Limb (tissue), 2 donors: ENCODE measurements at regions not wholly inside any gene's neighbourhood (a gene's known extent, or its start where the extent isn't known, plus 50 kb on each side); places are given as distances from the start of the nearest gene placed in this dataset.
"Not testable (repeated sequence)": the region's sequence is repeated elsewhere in the genome, so short reads cannot be mapped to it uniquely, and the experiment has no call there.

Source experiments
- DNase-seq, 2 donors: peaks; one replicate each; pipeline ENCODE4 v3.0.0-alpha.2; 2016; ENCODE audit errors: extremely low spot score in 2 of 2

DNA sequence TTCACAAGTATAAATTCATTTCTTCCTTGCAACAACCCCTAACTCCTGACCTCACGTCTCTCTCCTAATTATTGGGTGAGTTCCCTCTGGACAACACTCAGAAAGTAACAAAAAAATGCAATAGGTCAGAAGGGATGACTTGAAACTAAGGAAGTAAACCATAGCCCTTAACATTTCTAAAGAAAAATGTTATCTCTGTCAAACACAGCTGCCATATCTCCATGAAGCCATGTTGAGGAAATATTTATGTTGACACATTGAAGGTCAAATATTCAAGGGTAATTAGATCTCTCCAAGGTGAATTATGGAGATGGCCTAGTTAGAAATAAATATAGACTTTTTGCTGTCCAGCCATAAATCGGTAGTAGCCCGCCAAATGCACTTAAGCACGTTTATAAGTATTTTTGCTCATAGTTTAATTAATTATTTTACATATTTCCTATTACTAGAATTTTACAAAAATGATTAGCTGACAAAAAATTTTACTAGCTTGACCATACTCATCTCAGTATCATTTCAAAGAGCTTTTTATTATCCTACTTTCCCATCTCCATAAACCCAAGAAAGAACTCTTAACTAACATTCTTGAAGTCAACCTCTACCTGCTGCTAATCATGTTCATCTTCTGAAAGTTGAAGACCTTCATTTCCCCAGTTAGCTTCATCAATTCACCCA, 160.1 kb upstream of the PKN2 start:
- DNase-seq: no peak

- DNase-seq: no peak
Observed at GRCh38 chr1:88526456-88526855, 157.6 kb upstream of the PKN2 start.

- no peak for DNase-seq
Observed at GRCh38 chr1:88528792-88529191, 155.3 kb upstream of the PKN2 start.

GRCh38 chr1:88529581-88529980, 154.5 kb upstream of the PKN2 start:
- no peak for DNase-seq

DNA sequence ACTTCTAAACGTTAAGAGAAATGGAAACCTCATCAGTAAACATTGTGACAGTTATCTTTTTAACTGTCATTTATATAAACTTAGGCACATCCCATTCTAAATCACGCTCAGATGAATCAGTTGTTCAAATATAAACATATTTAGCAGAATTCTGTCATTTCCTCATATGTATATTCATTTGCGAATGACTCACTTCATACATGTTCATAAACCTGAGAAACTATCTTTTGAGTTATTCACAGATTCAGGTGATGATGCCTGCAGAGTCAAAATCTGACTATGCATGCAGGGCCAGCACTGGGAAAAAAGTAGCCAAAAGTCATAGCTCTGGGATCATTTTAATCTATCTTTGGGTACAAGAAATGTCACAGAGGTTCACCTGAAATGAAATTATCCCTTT, 153.8 kb upstream of the PKN2 start:
- DNase-seq: no peak

GRCh38 chr1:88537787-88538186, 146.3 kb upstream of the PKN2 start:
- DNase-seq: no peak

DNA sequence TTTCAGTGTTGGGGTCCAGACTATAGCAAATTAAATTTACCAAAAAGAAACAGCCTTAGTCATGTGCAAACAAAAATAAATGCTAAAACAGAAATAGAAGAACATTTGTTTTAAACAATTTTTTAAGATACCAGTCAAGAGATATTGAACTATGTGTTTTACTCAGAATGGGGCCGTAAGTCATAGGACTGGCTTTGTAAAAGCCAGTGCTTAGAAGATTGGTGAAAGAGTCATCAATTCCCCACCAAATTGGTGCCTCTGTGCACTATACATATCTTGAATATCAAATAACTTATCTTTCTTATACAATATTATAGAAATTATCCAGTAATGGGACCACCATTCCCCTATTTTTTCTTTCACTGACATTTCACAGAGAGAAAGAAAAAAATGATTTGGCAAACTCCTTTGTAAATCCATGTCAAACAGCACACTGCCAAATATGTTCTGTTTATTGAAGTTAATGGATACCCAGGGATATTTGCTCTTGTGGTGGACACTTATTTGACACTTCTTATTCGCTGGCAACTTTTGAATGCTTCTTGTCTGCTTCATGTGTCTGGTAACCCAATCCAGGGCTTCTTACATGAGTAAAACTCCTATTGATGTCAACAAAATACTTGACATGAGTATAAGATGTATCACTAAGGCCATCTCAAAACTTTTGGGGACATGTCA, 145.7 kb upstream of the PKN2 start:
- DNase-seq: no peak

DNA sequence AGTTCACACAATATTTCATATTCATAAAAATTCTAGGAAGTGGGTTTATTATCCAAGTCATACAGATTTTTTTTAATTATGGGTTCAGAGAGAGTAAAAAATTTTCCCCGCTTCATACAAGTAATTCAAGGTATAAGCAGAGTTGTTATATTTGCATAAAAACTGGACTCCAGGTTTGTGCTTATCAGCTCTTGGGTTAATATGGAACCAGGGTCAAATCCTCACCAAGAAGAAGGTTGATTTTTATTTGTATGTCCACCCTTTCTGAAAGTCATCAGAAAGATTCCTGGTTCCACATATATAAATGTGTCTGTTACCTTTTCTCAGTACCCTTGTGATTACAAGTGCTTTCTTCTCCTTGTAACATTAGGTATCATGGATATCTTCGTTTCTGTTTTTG, 143.8 kb upstream of the PKN2 start:
- DNase-seq: no peak

GRCh38 chr1:88541596-88541995, 142.5 kb upstream of the PKN2 start:
- no peak for DNase-seq

GRCh38 chr1:88544195-88544594, 139.9 kb upstream of the PKN2 start:
- DNase-seq: no peak

- no peak for DNase-seq
Observed at GRCh38 chr1:88549536-88549935, 134.5 kb upstream of the PKN2 start.

- DNase-seq: no peak
Observed at GRCh38 chr1:88552226-88552625, 131.8 kb upstream of the PKN2 start.

DNA sequence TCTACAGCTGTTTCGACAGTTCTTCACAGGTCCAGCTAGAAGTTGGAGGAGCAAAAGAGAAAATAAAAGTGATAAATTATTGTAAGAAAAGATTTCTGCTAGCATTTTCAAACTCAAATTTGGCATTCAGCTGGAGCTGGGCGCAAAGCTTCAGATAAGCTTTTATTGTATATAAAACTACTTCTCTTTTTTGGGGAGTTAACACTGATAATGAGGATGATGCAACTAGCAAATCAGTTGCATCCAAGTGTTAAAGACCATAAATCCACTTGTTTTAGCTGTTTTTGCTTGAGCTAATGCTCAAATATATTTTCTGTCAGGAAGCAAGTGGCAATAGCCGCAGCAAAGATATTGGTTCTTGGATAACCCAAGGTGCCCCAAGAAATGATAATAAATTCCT, 127.1 kb upstream of the PKN2 start:
- no peak for DNase-seq

DNA sequence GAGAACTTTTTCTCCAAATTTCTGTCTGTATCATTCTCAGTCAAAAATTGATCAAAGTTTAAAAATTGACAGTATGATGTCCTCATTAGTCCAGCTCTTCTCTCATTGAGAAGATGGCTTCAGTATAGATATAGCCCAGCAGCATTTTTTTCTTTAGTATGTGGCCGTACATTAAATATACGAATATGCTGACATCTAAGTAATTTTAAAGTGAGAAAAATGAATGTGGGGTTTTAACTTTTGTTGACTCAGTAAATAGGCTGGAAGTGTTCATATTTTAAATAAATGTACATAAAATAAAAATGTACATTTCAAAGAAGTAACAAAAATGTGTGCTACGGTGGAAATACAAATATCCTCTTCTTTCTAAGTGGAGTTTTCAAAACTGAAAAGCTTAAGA, 123.5 kb upstream of the PKN2 start:
- DNase-seq: no peak

- DNase-seq: no peak
Observed at GRCh38 chr1:88562991-88563390, 121.1 kb upstream of the PKN2 start.

DNA sequence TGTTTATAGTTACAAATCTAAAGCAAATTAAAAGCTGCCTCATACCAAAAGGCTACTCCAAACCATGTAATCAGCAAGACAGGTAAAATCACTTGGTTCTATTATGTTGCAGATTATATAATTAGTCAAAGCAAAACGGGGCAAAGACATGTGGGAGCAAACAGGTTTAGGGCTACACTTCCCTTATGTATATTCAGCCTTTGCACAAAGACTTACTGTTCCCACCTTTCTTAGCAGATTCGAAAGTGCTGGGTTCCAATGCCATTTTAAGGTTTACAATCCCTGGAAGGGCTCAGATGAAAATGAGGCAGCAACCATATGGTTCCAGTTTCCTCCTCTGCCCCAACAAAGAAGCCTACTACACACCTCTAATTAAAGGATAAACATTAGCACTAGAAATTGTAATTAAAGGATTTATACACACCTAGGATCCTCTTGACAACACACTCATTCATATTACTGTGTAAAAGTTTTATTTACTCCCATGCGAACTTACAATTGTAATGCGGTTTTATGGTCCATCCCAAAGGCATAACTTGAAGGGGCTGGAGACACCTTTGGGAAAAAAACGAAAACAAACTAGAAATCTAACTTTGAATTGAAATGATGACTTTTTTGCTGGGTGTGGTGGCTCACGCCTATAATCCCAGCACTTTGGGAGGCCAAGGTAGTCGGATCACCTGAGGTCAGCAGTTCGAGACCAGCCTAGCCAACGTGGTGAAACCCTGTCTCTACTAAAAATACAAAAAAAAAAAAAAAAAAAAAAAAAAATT, 117.3 kb upstream of the PKN2 start:
- no peak for DNase-seq

DNA sequence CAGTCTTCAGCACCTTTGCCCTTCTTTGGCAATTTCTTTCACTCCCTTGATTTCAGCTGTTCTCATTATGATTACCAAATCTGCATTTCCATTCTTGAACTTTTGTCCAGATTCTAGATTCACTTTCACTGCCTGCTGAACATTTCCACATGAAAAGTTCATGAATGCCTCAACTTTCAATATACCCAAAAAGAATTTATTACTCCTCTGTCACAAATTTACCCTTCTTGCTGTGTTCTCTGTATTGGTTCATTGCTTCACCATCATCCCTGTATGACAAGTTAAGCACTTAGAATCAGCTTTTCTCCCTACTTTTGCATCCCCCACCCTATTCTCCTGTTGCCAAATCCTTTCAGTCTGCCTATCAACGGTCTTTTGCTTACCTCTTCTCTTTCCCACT, 112.6 kb upstream of the PKN2 start:
- DNase-seq: no peak

- DNase-seq: no peak
Observed at GRCh38 chr1:88579598-88579997, 104.5 kb upstream of the PKN2 start.

DNA sequence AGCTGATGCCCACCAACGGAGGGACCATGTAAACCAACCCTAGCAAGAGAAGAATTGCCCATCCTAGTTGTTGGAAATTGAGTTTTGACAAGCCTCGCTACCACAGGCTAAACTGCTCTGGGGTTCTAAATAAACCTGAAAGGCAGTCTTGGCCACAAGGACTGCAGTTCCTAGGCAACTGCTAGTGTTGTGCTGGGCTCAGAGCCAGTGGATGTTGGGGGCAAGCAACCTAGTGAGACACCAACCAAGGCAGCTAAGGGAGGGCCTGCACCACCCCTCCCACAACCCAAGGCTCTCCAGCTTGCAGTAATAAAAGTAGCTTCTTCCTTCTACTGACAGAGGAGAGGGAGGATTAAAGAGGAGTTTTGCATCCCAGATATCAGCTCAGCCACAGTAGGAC, 102.4 kb upstream of the PKN2 start:
- DNase-seq: no peak

DNA sequence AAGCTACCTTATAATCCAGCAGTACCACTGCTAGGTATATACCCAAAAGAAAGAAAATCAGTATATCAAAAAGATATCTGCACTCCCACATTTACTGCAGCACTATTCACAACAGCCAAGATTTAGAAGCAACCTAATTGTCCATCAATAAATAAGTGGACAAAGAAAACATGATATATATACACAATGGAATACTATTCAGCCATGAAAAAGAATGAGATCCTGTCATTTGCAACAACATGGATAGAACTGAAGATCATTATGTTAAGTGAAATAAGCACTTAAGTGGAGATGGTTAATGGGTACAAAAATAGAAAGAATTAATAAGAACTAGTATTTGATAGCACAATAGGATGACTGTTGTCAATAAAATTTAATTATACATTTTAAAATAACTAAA, 90.7 kb upstream of the PKN2 start:
- DNase-seq: no peak

DNA sequence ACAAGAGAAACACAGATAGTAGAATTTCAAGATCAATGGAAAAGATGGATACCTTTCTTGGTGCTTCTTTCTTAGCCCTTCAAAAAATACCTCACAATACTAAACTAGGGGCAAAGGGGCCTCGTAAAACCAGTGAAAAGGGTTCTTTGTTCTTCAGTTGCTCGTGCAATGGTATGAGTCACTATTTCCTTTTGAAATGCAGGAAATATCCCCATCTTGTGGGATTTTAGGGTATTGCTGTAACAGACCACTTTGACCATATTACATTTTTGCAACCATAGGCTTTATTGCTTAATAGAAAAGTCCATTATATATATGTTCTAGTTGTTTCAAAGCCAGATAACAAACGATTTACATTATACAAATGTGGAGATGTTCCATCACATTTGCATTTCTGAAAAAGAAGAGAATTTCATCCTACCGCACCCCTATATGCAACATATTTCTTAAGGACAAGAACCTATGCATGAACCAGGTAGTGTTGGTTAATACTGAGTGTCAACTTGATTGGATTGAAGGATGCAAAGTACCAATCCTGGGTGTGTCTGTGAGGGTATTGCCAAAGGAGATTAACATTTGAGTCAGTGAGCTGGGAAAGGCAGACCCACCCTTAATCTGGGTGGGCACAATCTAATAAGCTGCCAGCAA, 88.6 kb upstream of the PKN2 start:
- DNase-seq: no peak

- not testable (repeated sequence) for DNase-seq
Observed at GRCh38 chr1:88597973-88598372, 86.1 kb upstream of the PKN2 start.
